ENCODE measurements at regions not wholly inside any gene's neighbourhood (a gene's known extent, or its start where the extent isn't known, plus 50 kb on each side); places are given as distances from the start of the nearest gene placed in this dataset.

- BruUV-seq (replicated peaks), result no TSS peak
- Histone ChIP-seq H2AFZ (ENCODE audit: low read length) (no peak overlapping the region), H3K4me3 (ENCODE audit: low read length) (no peak overlapping the region), H3K9me3 (ENCODE audit: low read length) (no peaks in the 10 kb centered on the region), H3K9ac (ENCODE audit: low read length) (no peak overlapping the region), H3F3A (ENCODE audit: low read length, unreplicated experiment) (no peaks in the 10 kb centered on the region), H4K20me1 (ENCODE audit: low read length) (no peaks in the 10 kb centered on the region), H3K4me1 (ENCODE audit: insufficient read depth, low read length) (no peaks in the 10 kb centered on the region; the same call in 1 of the 2 replicates), H3K9me2 (replicated peaks; ENCODE audit: low read length) (no peaks in the 10 kb centered on the region), H3K4me2 (ENCODE audit: low read length) (no peak overlapping the region), H3K79me2 (ENCODE audit: low read length) (no peaks in the 10 kb centered on the region), H3K36me3 (ENCODE audit: low read depth, low read length) (no peaks in the 10 kb centered on the region), H3K27ac (ENCODE audit: low read length) (no peak overlapping the region), H3K27me3 (ENCODE audit: low read length) (no peaks in the 10 kb centered on the region)
- no peak for ATAC-seq
- TF ChIP-seq CTCF (conservative IDR thresholded peaks at IDR 0.05; ENCODE audit: low read depth, low read length) (no peak), EZH2 (IDR thresholded peaks at IDR 0.05; ENCODE audit: low read length, unreplicated experiment) (no peak), EZH2phosphoT487 (IDR thresholded peaks at IDR 0.05; ENCODE audit: borderline replicate concordance, low read length) (no peak)
- DNase-seq, result no peak
- intact Hi-C loops (cut with micrococcal nuclease), result loop anchor here (5.0 kb wide), 1 partner anchor 46 kb away; no protein-coding TSS in a partner anchor
- ChIA-PET CTCF (no interaction called here), POLR2A (ENCODE audit: unreplicated experiment) (no interaction called here)
Measured at GRCh38 chr7:84281518-84281917, 86.9 kb upstream of the SEMA3A start.

- Histone ChIP-seq H3K27ac (ENCODE audit: low read length) (no peak overlapping the region), H2AFZ (ENCODE audit: low read length) (no peak overlapping the region), H3K27me3 (ENCODE audit: low read length) (no peaks in the 10 kb centered on the region), H3K4me2 (ENCODE audit: low read length) (no peak overlapping the region), H3K9ac (ENCODE audit: low read length) (no peak overlapping the region), H4K20me1 (ENCODE audit: low read length) (no peaks in the 10 kb centered on the region), H3K9me3 (ENCODE audit: low read length) (no peaks in the 10 kb centered on the region), H3K9me2 (replicated peaks; ENCODE audit: low read length) (no peaks in the 10 kb centered on the region), H3F3A (ENCODE audit: low read length, unreplicated experiment) (no peaks in the 10 kb centered on the region), H3K4me3 (ENCODE audit: low read length) (no peak overlapping the region), H3K79me2 (ENCODE audit: low read length) (no peaks in the 10 kb centered on the region), H3K4me1 (ENCODE audit: insufficient read depth, low read length) (no peaks in the 10 kb centered on the region), H3K36me3 (ENCODE audit: low read depth, low read length) (no peaks in the 10 kb centered on the region)
- POLR2A ChIA-PET (ENCODE audit: unreplicated experiment), result no interaction called here
- DNase-seq (no peak), ATAC-seq (no peak)
- TF ChIP-seq CTCF (conservative IDR thresholded peaks at IDR 0.05; ENCODE audit: low read depth, low read length) (no peak), EZH2 (IDR thresholded peaks at IDR 0.05; ENCODE audit: low read length, unreplicated experiment) (no peak), EZH2phosphoT487 (IDR thresholded peaks at IDR 0.05; ENCODE audit: borderline replicate concordance, low read length) (no peak)
- intact Hi-C loops (cut with micrococcal nuclease), result no loop called here
- BruUV-seq (replicated peaks), result no TSS peak
- CTCF ChIA-PET, result no interaction called here
Measured at GRCh38 chr7:84277628-84278224, 83.1 kb upstream of the SEMA3A start.

- ATAC-seq (no peak), DNase-seq (no peak)
- Histone ChIP-seq H3F3A (ENCODE audit: low read length, unreplicated experiment) (no peaks in the 10 kb centered on the region), H3K9me2 (replicated peaks; ENCODE audit: low read length) (no peaks in the 10 kb centered on the region), H3K9ac (ENCODE audit: low read length) (no peak overlapping the region), H3K4me2 (ENCODE audit: low read length) (no peak overlapping the region), H4K20me1 (ENCODE audit: low read length) (no peaks in the 10 kb centered on the region), H3K4me1 (ENCODE audit: insufficient read depth, low read length) (no peaks in the 10 kb centered on the region), H3K36me3 (ENCODE audit: low read depth, low read length) (no peaks in the 10 kb centered on the region), H2AFZ (ENCODE audit: low read length) (peak overlapping the region; percentile 44; the same call in 1 of the 2 replicates), H3K27me3 (ENCODE audit: low read length) (no peaks in the 10 kb centered on the region), H3K79me2 (ENCODE audit: low read length) (no peaks in the 10 kb centered on the region), H3K27ac (ENCODE audit: low read length) (no peak overlapping the region), H3K9me3 (ENCODE audit: low read length) (no peaks in the 10 kb centered on the region), H3K4me3 (ENCODE audit: low read length) (no peak overlapping the region)
- TF ChIP-seq CTCF (conservative IDR thresholded peaks at IDR 0.05; ENCODE audit: low read depth, low read length) (no peak), EZH2phosphoT487 (IDR thresholded peaks at IDR 0.05; ENCODE audit: borderline replicate concordance, low read length) (no peak), EZH2 (IDR thresholded peaks at IDR 0.05; ENCODE audit: low read length, unreplicated experiment) (no peak)
- ChIA-PET POLR2A (ENCODE audit: unreplicated experiment) (no interaction called here), CTCF (no interaction called here)
- intact Hi-C loops (cut with micrococcal nuclease), result no loop called here
- no TSS peak for BruUV-seq (replicated peaks)
Measured at GRCh38 chr7:84274029-84274638, 79.5 kb upstream of the SEMA3A start.

Measured in PC-3 (cell line).